Muscle layer of colon (tissue), 2 donors: ENCODE measurements at regions not wholly inside any gene's neighbourhood (a gene's known extent, or its start where the extent isn't known, plus 50 kb on each side); places are given as distances from the start of the nearest gene placed in this dataset.

Source experiments
- H3K27ac ChIP-seq: one replicate; pipeline ENCODE4 v1.7.0; 2013; ENCODE audit warnings: low read depth, mild to moderate bottlenecking, low read length, moderate library complexity
- H3K27me3 ChIP-seq, 2 donors: one replicate each; pipeline ENCODE4 v1.7.0; 2013; ENCODE audit warnings: low read length in 2 of 2, mild to moderate bottlenecking in 2 of 2; ENCODE audit not compliant: insufficient read depth in 2 of 2, control insufficient read depth in 1 of 2
- H3K36me3 ChIP-seq: one replicate; pipeline ENCODE4 v1.7.0; 2013; ENCODE audit warnings: mild to moderate bottlenecking, low read length; ENCODE audit not compliant: insufficient read depth
- H3K4me1 ChIP-seq: one replicate; pipeline ENCODE4 v1.7.0; 2013; ENCODE audit warnings: mild to moderate bottlenecking, low read length; ENCODE audit not compliant: insufficient read depth
- H3K4me3 ChIP-seq, 2 donors: one replicate each; pipeline ENCODE4 v1.7.0; 2013; ENCODE audit warnings: low read length in 2 of 2, low read depth in 1 of 2, mild to moderate bottlenecking in 1 of 2, moderate library complexity in 1 of 2
- H3K9ac ChIP-seq: one replicate; pipeline ENCODE4 v1.7.0; 2013; ENCODE audit warnings: low read length
- H3K9me3 ChIP-seq: one replicate; pipeline ENCODE4 v1.7.0; 2013; ENCODE audit warnings: mild to moderate bottlenecking, low read length
- donor health status: abdominal sarcoma.
- donor health status: Adenocarcinoma of cecum.

GRCh38 chr1:244248426-244248825, 197.3 kb downstream of the ZBTB18 start:
- H3K4me1 ChIP-seq, result no peaks in the 10 kb centered on the region
- H3K27ac ChIP-seq, result no peak overlapping the region
- no peaks in the 10 kb centered on the region for H3K9me3 ChIP-seq
- no peak overlapping the region for H3K4me3 ChIP-seq
- no peaks in the 10 kb centered on the region for H3K27me3 ChIP-seq
- H3K36me3 ChIP-seq, result no peaks in the 10 kb centered on the region
- H3K9ac ChIP-seq, result no peak overlapping the region

DNA sequence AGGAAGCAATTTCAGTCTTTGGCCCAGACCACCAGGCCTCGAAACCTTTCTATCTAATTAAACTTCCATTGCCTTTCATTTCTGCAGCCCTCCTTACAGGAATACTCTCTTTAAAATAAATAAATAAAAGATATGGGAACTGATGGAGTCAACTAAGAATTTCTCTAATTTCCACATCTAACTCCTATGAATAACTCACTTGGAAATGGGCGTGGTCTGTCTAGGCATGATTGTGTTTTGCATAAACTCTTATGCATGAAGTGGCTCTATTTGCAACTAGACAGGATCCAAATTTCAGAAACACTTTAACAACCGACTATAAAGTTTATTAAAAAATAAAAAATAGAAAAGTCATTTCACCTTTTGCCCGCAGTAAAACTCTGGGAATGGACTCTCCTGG, 199.5 kb downstream of the ADSS2 start:
- Histone ChIP-seq H3K4me1 (no peaks in the 10 kb centered on the region), H3K9ac (no peak overlapping the region), H3K27me3 (no peaks in the 10 kb centered on the region), H3K4me3 (no peak overlapping the region), H3K9me3 (peaks cover 4% of the 10 kb centered on the region), H3K27ac (no peak overlapping the region), H3K36me3 (no peaks in the 10 kb centered on the region)

- H3K9me3 ChIP-seq, result peaks cover 4% of the 10 kb centered on the region
- no peak overlapping the region for H3K27ac ChIP-seq
- no peak overlapping the region for H3K4me3 ChIP-seq
- H3K4me1 ChIP-seq, result no peaks in the 10 kb centered on the region
- no peak overlapping the region for H3K9ac ChIP-seq
- H3K27me3 ChIP-seq, result no peaks in the 10 kb centered on the region
- no peaks in the 10 kb centered on the region for H3K36me3 ChIP-seq
Observed at GRCh38 chr1:244254467-244254866, 197.2 kb downstream of the ADSS2 start.

DNA sequence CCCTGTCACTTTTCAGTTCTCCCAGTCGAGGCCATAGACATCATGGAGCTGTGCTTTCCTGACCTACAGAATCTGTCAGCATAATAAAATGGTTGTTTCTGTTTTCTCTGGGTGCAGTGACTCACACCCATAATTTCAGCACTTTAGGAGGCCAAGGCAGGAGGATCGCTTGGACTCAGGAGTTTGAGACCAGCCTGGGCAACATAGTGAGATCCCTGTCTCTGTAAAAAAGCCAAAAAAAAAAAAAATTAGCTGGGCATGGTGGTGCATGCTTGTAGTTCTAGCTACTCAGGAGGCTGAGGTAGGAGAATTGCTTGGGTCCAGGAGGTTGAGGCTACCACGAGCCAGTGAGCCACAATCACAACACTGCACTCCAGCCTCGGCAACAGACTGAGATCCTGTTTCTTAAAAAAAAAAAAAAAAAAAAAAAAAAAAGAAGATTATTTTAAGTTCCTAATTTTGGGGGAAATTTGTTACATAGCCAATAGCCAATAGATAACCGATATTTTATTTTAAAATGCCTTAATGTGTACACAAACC, 196.2 kb downstream of the ADSS2 start:
- Histone ChIP-seq H3K9me3 (peaks cover 4% of the 10 kb centered on the region), H3K4me3 (no peak overlapping the region), H3K4me1 (no peaks in the 10 kb centered on the region), H3K27me3 (no peaks in the 10 kb centered on the region), H3K27ac (no peak overlapping the region), H3K36me3 (no peaks in the 10 kb centered on the region), H3K9ac (no peak overlapping the region)

GRCh38 chr1:244256086-244256676, 195.5 kb downstream of the ADSS2 start:
- H3K36me3 ChIP-seq, result no peaks in the 10 kb centered on the region
- no peaks in the 10 kb centered on the region for H3K4me1 ChIP-seq
- no peaks in the 10 kb centered on the region for H3K27me3 ChIP-seq
- no peak overlapping the region for H3K27ac ChIP-seq
- no peak overlapping the region for H3K9ac ChIP-seq
- H3K9me3 ChIP-seq, result peaks cover 4% of the 10 kb centered on the region
- H3K4me3 ChIP-seq, result no peak overlapping the region

DNA sequence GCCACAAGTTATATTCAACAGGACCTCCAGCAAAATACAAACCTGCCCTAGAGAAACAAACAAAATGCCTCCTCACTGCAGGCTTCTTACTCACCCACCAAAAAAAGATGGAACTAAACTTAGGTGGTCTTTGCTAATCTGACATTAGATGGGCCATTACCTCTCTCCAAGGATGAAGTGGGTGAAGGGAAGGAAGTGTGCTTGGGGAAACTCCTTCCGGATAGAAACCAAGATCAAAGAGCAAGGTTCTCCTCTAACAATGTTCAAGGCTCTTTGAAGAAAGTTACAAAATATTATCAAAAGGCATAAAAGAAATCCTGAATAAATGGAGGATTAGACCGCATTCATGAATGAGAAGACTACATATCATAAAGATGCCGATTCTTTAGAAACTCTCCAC, 187.5 kb downstream of the ADSS2 start:
- Histone ChIP-seq H3K36me3 (no peaks in the 10 kb centered on the region), H3K9me3 (no peaks in the 10 kb centered on the region), H3K27ac (no peak overlapping the region), H3K4me3 (no peak overlapping the region), H3K9ac (no peak overlapping the region), H3K4me1 (no peaks in the 10 kb centered on the region), H3K27me3 (no peaks in the 10 kb centered on the region)

GRCh38 chr1:244265507-244265906, 186.2 kb downstream of the ADSS2 start:
- Histone ChIP-seq H3K9me3 (no peaks in the 10 kb centered on the region), H3K36me3 (no peaks in the 10 kb centered on the region), H3K4me1 (no peaks in the 10 kb centered on the region), H3K4me3 (no peak overlapping the region), H3K27me3 (no peaks in the 10 kb centered on the region), H3K27ac (no peak overlapping the region), H3K9ac (no peak overlapping the region)

GRCh38 chr1:244269169-244269568, 182.5 kb downstream of the ADSS2 start:
- Histone ChIP-seq H3K9ac (no peak overlapping the region), H3K9me3 (no peaks in the 10 kb centered on the region), H3K4me1 (peaks cover 15% of the 10 kb centered on the region), H3K36me3 (no peaks in the 10 kb centered on the region), H3K4me3 (no peak overlapping the region), H3K27me3 (no peaks in the 10 kb centered on the region), H3K27ac (no peak overlapping the region)

DNA sequence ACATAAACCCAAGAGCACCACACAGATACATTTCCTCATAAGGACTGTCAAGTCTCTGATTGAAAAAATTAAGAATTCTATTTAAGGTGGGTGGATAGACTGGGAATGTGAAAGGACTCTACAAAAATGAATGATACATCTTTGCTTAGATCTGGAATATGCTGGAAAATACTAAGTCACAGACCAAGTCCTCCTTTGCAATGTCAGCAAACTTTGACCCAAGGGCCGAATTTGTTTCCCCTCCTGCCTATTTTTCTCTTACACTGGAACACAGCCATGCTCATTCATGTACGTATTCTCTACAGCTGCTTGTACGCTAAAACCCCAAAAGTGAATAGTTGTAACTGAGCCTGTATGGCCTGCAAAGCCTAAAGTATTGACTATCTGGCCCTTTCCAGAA, 180.7 kb downstream of the ADSS2 start:
- Histone ChIP-seq H3K9ac (no peak overlapping the region), H3K4me1 (peaks cover 17% of the 10 kb centered on the region), H3K36me3 (no peaks in the 10 kb centered on the region), H3K27me3 (no peaks in the 10 kb centered on the region), H3K4me3 (no peak overlapping the region), H3K27ac (no peak overlapping the region), H3K9me3 (no peaks in the 10 kb centered on the region)

DNA sequence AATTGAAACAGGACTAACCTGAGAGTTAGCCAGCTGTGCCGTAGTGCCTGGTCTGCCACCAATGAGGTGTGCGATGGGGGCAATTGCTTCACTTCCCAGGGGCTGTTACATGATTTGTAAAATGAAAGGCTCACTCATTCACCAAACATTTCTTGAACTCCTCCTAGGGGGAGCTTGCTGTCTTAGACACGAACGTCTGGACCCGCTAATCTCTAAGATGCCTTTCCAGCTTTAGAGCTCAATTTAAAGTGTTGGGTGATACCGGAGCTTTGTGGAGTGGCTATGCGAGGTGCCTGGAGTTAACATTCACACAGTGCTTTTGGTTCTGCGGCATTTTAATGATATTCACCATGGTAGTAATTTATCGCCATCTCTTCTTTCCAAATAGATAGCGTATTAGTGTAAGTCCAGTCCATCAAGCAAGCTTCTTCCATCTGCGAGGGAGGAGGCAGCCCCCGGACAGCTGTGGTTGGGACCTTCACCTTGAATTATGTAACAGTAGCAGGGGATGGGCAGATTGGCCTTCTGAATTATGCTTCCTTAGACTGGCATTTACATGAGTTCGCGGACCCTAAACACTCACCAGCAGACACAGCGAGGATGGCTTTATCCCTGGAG, 179.9 kb downstream of the ADSS2 start:
- Histone ChIP-seq H3K36me3 (no peaks in the 10 kb centered on the region), H3K9me3 (no peaks in the 10 kb centered on the region), H3K4me3 (no peak overlapping the region), H3K4me1 (peaks cover 17% of the 10 kb centered on the region), H3K27ac (no peak overlapping the region), H3K9ac (no peak overlapping the region), H3K27me3 (no peaks in the 10 kb centered on the region)

GRCh38 chr1:244272471-244273261, 179.0 kb downstream of the ADSS2 start:
- Histone ChIP-seq H3K4me1 (peaks cover 17% of the 10 kb centered on the region), H3K36me3 (no peaks in the 10 kb centered on the region), H3K27ac (no peak overlapping the region), H3K4me3 (no peak overlapping the region), H3K9me3 (no peaks in the 10 kb centered on the region), H3K9ac (no peak overlapping the region), H3K27me3 (no peaks in the 10 kb centered on the region)
